ENCODE measurements at regions not wholly inside any gene's neighbourhood (a gene's known extent, or its start where the extent isn't known, plus 50 kb on each side); places are given as distances from the start of the nearest gene placed in this dataset.

DNA sequence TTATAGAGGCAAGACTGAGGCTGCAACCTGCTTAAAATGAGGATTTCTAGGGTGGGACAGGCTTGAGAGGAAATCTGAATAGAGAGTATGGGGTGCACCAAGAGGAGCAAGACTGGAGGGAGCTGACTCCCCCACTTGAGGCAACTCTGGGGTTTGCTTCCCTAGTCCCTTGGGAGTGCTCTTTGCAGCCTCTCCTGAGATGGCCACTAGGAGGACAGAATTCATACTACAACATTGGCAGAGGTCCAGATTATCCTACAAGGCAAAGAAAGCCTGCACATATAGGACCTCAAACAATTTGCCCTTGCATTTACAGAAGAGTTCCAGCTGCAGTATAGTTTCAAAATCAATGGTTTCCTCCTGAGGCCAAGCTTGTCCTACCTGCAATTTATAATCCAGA, 830.9 kb downstream of the TECRL start (continued):
- TF ChIP-seq, protein P1, sequence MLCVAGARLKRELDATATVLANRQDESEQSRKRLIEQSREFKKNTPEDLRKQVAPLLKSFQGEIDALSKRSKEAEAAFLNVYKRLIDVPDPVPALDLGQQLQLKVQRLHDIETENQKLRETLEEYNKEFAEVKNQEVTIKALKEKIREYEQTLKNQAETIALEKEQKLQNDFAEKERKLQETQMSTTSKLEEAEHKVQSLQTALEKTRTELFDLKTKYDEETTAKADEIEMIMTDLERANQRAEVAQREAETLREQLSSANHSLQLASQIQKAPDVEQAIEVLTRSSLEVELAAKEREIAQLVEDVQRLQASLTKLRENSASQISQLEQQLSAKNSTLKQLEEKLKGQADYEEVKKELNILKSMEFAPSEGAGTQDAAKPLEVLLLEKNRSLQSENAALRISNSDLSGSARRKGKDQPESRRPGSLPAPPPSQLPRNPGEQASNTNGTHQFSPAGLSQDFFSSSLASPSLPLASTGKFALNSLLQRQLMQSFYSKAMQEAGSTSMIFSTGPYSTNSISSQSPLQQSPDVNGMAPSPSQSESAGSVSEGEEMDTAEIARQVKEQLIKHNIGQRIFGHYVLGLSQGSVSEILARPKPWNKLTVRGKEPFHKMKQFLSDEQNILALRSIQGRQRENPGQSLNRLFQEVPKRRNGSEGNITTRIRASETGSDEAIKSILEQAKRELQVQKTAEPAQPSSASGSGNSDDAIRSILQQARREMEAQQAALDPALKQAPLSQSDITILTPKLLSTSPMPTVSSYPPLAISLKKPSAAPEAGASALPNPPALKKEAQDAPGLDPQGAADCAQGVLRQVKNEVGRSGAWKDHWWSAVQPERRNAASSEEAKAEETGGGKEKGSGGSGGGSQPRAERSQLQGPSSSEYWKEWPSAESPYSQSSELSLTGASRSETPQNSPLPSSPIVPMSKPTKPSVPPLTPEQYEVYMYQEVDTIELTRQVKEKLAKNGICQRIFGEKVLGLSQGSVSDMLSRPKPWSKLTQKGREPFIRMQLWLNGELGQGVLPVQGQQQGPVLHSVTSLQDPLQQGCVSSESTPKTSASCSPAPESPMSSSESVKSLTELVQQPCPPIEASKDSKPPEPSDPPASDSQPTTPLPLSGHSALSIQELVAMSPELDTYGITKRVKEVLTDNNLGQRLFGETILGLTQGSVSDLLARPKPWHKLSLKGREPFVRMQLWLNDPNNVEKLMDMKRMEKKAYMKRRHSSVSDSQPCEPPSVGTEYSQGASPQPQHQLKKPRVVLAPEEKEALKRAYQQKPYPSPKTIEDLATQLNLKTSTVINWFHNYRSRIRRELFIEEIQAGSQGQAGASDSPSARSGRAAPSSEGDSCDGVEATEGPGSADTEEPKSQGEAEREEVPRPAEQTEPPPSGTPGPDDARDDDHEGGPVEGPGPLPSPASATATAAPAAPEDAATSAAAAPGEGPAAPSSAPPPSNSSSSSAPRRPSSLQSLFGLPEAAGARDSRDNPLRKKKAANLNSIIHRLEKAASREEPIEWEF (IDR thresholded peaks at IDR 0.05; ENCODE audit: insufficient replicate concordance, low read depth, low read length), result no peak
- TF ChIP-seq ZNF384 (IDR thresholded peaks at IDR 0.05; ENCODE audit: borderline replicate concordance, low read depth, low read length) (no peak), MXI1 (IDR thresholded peaks at IDR 0.05; ENCODE audit: low read depth, low read length) (no peak), ATF2 (IDR thresholded peaks at IDR 0.05; ENCODE audit: low read length) (no peak), RELB (IDR thresholded peaks at IDR 0.05; ENCODE audit: low read depth) (no peak), YBX1 (IDR thresholded peaks at IDR 0.05) (no peak)

Data from GM12878 (cell line).